Endothelial cell (in vitro differentiated cells): ENCODE measurements at regions not wholly inside any gene's neighbourhood (a gene's known extent, or its start where the extent isn't known, plus 50 kb on each side); places are given as distances from the start of the nearest gene placed in this dataset.
"Not testable (repeated sequence)": the region's sequence is repeated elsewhere in the genome, so short reads cannot be mapped to it uniquely, and the experiment has no call there.

Source experiments
- DNase-seq: peaks from one replicate; pipeline ENCODE4 v3.0.0; 2021; ENCODE audit warnings: low spot score
- H3K27ac Mint-ChIP-seq: one replicate; pipeline ENCODE4 v1.8.0; 2021; ENCODE audit warnings: mixed read lengths, inconsistent platforms; ENCODE audit not compliant: unreplicated experiment
- H3K27me3 Mint-ChIP-seq: one replicate; pipeline ENCODE4 v1.8.0; 2021; ENCODE audit warnings: mild to moderate bottlenecking, moderate library complexity, mixed read lengths, inconsistent platforms; ENCODE audit not compliant: unreplicated experiment
- H3K36me3 Mint-ChIP-seq: one replicate; pipeline ENCODE4 v1.8.0; 2021; ENCODE audit warnings: mild to moderate bottlenecking, low read depth, mixed read lengths, inconsistent platforms; ENCODE audit not compliant: unreplicated experiment
- H3K4me1 Mint-ChIP-seq: one replicate; pipeline ENCODE4 v1.8.0; 2021; ENCODE audit warnings: mild to moderate bottlenecking, mixed read lengths, inconsistent platforms; ENCODE audit not compliant: unreplicated experiment
- H3K4me3 Mint-ChIP-seq: one replicate; pipeline ENCODE4 v1.8.0; 2021; ENCODE audit warnings: mild to moderate bottlenecking, mixed read lengths, inconsistent platforms; ENCODE audit not compliant: unreplicated experiment
- H3K9me3 Mint-ChIP-seq: one replicate; pipeline ENCODE4 v1.8.0; 2021; ENCODE audit warnings: mixed read lengths, inconsistent platforms; ENCODE audit not compliant: unreplicated experiment
- TF ChIP-seq, protein P1 (sequence below): fragments of 200-600 bp; sonication (generic); IDR thresholded peaks from one replicate; pipeline ENCODE4 v1.5.0; 2021; ENCODE audit warnings: antibody characterized with exemption; ENCODE audit not compliant: unreplicated experiment

DNA sequence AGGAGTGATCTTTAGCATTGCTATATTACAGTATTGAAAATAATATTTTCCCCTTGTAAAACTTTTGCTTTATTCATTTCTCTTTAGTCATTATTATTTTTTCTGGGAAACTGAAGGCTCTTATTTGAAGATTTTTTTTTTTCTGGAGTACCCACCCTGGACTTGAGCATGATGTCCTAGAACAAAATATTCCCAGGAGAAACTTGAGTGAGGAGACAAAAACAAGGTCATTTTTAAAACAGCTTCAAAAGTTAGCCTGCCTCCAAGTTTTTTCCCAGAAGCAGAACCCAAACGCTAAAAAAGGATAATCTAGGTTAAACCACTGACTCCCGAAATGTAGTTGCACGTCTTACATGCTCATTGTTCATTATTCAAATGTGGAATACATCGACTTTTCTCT lies 160.2 kb upstream of the KCTD3 start:
- TF ChIP-seq, protein P1, sequence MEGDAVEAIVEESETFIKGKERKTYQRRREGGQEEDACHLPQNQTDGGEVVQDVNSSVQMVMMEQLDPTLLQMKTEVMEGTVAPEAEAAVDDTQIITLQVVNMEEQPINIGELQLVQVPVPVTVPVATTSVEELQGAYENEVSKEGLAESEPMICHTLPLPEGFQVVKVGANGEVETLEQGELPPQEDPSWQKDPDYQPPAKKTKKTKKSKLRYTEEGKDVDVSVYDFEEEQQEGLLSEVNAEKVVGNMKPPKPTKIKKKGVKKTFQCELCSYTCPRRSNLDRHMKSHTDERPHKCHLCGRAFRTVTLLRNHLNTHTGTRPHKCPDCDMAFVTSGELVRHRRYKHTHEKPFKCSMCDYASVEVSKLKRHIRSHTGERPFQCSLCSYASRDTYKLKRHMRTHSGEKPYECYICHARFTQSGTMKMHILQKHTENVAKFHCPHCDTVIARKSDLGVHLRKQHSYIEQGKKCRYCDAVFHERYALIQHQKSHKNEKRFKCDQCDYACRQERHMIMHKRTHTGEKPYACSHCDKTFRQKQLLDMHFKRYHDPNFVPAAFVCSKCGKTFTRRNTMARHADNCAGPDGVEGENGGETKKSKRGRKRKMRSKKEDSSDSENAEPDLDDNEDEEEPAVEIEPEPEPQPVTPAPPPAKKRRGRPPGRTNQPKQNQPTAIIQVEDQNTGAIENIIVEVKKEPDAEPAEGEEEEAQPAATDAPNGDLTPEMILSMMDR: no peak
- no peak overlapping the region for H3K27ac Mint-ChIP-seq
- H3K9me3 Mint-ChIP-seq: no peaks in the 10 kb centered on the region
- no peak overlapping the region for H3K4me3 Mint-ChIP-seq
- no peaks in the 10 kb centered on the region for H3K27me3 Mint-ChIP-seq
- H3K4me1 Mint-ChIP-seq: peaks cover 8% of the 10 kb centered on the region
- no peaks in the 10 kb centered on the region for H3K36me3 Mint-ChIP-seq
- no peak for DNase-seq

DNA sequence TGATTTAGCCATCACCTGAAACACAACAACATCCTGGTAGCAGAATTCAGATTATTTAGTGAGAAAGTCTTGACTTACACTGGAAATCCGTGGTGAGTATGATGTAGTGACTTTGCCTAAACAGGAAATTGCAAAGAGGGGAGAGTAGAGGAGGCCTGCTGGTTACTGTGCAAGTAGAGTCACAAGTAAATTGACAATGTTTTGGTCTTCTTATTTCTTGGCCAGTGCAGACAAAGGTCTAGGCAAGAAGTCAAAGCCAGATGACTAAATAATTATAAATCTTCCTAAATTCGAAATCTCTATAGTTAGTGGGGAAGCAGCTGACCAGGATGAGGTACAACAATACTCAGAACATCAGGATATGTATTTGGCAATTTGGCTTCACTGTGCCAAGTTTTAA lies 159.5 kb upstream of the KCTD3 start:
- TF ChIP-seq, protein P1: no peak
- Mint-ChIP-seq H3K9me3 (no peaks in the 10 kb centered on the region), H3K27me3 (peaks cover 2% of the 10 kb centered on the region), H3K4me1 (peaks cover 13% of the 10 kb centered on the region), H3K4me3 (no peak overlapping the region), H3K27ac (no peak overlapping the region), H3K36me3 (no peaks in the 10 kb centered on the region)
- no peak for DNase-seq

DNA sequence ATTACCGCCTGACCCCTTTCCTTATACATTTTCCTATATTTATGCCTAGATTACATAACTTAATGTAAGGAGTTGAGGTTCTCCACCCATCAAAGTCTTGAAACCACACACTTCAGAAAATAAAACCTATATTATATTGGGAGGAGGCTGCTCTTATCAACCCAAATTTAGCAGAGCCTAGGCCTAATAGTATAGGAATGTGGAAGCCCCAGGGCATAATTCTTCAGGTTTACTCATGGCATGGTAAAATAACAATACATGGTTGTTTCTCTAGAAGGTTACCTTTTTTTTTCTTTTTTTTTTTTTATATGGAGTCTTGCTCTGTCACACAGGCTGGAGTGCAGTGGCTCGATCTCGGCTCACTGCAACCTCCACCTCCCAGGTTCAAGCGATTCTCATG lies 157.6 kb upstream of the KCTD3 start:
- not testable (repeated sequence) for H3K27me3 Mint-ChIP-seq, H3K36me3 Mint-ChIP-seq, DNase-seq, H3K4me3 Mint-ChIP-seq, H3K9me3 Mint-ChIP-seq, H3K27ac Mint-ChIP-seq
- peaks cover 13% of the 10 kb centered on the region for H3K4me1 Mint-ChIP-seq

DNA sequence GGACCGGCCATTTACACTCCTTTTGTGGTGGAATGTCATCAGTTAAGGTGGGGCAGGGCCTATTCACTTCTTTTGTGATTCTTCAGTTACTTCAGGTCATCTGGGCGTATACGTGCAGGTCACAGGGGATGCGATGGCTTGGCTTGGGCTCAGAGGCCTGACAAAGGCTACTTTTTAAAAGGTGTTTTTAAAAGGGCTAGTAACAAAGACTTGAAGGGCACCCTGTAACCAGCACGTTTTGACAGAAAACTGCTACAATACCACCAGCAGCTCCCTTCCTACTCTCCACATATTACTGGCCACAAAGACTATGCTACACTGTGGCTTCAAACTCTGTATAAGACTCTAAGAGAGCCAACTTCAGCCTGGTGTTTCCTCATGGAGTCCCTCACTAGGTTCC lies 151.6 kb upstream of the KCTD3 start:
- not testable (repeated sequence) for H3K27ac Mint-ChIP-seq, DNase-seq, H3K4me3 Mint-ChIP-seq, H3K36me3 Mint-ChIP-seq, H3K9me3 Mint-ChIP-seq, H3K27me3 Mint-ChIP-seq
- H3K4me1 Mint-ChIP-seq: peaks cover 15% of the 10 kb centered on the region

DNA sequence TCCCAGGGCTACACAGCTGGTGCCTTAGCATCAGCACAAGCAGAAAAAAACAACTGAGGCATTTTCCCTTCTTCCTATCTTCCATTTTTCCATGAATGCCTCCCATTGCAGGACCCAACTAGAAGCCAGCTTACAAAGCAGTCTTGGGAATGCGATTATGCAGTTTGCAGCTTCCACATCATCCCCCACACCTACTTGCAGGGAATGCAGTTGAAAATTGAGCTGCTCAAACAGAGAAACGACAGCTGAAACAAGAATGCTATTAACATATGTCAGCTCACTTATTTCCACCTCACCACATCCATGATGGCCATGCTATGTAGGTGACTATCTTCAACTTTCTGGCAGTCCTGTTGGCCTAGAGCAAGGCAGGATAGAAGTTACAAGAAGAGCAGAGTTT lies 150.6 kb upstream of the KCTD3 start:
- DNase-seq: no peak
- Mint-ChIP-seq H3K27ac (no peak overlapping the region), H3K4me1 (peaks cover 14% of the 10 kb centered on the region)

DNA sequence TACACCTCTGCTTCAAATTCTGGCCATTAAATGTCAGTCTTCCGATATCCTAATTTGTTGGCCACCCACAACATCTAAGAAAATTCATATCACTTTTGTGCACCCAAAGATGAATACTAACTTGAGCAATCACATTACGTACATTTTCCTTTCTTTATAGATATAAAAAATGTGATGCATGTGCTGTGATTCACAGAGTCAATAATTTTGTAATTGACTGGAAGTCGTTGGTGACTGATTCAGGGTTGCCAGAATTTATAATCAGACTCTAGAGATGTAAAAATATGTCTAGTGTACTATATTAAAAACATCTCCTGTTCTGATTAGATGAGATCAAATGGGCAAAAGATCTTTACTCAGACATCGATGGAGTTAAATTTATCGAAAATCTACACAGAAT lies 150.0 kb upstream of the KCTD3 start:
- Mint-ChIP-seq H3K4me1 (peaks cover 8% of the 10 kb centered on the region), H3K9me3 (no peaks in the 10 kb centered on the region), H3K27me3 (peaks cover 3% of the 10 kb centered on the region), H3K27ac (no peak overlapping the region), H3K4me3 (no peak overlapping the region), H3K36me3 (no peaks in the 10 kb centered on the region)
- no peak for DNase-seq
- TF ChIP-seq, protein P1: no peak

More for the DNA sequence above, 150.6 kb upstream of the KCTD3 start:
- no peaks in the 10 kb centered on the region for H3K9me3 Mint-ChIP-seq
- TF ChIP-seq, protein P1: no peak
- H3K36me3 Mint-ChIP-seq: no peaks in the 10 kb centered on the region
- H3K4me3 Mint-ChIP-seq: no peak overlapping the region
- H3K27me3 Mint-ChIP-seq: peaks cover 3% of the 10 kb centered on the region
